ENCODE measurements at regions not wholly inside any gene's neighbourhood (a gene's known extent, or its start where the extent isn't known, plus 50 kb on each side); places are given as distances from the start of the nearest gene placed in this dataset.
"Not testable (repeated sequence)": the region's sequence is repeated elsewhere in the genome, so short reads cannot be mapped to it uniquely, and the experiment has no call there.

GRCh38 chr6:44010411-44011349 lies 116.6 kb downstream of the MRPL14 start:
- DNase-seq = no peak

DNA sequence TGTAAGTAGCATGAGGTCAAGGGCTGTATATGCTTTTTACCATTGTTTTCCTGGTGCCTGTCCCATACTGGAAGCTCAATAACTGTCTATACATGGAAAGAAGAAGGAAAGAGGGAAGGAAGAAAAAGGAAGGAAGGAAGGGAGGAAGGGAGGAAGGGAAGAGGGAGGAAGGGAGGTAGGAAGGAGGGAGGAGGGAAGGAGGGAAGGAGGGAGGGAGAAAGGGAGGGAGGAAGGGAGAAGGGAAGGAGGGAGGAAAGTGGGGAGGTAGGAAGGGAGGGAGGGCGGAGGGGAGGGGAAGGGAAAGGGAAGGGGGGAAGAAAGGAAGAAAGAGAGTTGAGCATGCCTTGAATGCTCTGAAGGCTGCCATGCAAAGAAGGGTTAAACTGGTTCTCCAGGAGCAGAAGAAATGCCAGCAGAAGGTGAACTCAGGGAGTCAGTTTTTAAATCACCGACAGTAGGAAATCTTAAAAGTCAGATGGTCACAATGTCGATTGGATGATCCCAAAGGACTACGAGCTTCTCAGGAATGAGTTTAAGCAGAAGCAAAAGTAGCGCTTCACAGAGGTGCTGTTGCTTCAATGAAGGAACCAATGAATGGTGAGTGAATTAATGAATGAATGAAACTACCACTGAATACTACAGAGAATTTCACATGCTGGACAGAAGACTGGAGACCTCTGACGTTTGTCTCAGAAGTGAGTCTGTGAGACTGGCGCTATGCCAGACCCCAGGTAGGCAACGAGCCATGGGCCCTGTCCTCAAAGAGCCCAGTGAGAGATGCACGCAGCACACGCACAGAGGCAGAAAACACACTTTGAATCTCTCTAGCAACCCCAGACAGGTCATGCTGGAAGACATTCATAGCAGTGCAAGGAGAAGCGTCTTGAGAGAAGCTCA lies 117.6 kb downstream of the MRPL14 start:
- DNase-seq = no peak

GRCh38 chr6:44008821-44009370 lies 118.4 kb downstream of the MRPL14 start:
- DNase-seq = no peak

DNA sequence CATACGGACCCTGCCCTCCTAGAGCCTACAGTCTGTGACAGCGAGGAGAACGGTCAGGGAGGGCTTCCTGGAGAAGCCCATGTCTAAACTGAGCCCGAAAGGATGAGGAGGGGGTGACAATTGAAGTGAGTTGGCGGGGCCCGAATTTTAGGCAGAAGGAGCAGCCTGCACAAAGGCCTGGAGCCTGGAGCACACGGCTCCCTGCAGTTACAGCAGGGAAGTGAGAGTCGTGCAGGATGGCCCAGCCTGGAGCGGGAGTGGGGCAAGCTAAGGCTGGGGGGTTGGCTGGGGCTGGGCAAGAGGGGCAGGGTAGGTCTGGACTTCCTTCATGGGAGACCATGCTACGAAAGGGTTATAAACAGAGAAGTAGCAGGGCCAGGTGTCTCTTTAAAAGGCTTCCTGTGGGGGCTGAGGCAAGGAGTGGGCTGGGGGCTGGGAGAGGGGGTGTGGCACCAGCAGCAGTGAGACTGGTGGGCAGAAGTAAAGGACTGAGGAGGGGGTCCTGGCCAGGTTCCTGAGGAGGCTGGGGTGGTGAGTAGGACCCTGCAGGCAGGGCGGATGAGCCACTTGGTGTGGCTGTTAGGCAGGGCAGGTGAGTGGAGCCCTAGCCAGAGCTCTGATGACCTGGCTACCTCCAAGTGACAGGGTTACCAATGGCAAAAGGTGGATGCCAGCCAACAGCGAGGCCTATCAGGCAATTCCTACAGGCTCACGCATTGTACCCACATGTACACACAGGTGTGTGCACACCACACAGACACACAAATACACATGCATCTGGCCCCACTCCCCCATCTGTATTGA lies 119.2 kb downstream of the MRPL14 start:
- DNase-seq = no peak

DNA sequence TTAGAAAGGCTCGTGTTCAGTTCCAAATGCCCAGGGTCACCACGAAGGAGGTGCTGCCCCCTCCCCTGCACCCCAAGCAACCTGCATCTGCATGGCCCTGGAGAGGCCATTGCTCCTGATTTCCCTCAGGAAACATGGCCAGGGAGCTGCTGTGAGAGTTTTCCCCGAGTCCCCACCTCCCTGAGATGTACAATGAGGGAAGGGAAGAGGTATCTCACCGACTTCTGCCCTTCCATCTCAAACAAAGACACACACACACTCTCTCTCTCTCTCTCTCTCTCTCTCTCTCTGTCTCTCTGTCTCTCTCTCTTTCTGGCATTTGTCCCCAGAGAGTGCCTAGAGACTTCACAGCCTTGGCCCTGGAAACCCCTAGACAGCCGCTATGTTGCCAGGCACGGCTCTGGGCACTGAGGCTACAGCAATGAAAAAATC lies 120.4 kb downstream of the MRPL14 start:
- no peak for DNase-seq

- DNase-seq = no peak
These were observed 121.0 kb downstream of the MRPL14 start for GRCh38 chr6:44006123-44006871.

DNA sequence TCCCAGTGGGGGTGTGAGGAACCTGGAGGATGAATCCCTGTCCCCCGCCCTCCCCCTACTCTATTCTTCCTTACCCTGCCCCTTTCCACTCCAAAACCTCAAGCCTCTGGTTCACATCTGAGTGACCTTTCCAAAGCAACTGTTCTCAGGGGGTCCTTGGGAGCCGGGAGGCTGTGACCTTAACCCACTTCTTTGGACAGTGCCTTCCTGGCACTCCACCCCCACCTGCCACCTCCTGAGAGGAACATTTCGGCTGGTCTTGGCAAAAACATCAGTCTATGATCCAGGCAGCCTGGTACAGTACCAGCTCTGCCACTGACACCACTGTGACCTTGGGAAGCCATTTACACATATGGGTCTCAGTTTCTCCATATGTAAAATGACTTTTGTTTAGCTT lies 121.7 kb downstream of the MRPL14 start:
- DNase-seq = no peak

- DNase-seq = no peak
These were observed 122.4 kb downstream of the MRPL14 start for GRCh38 chr6:44004625-44005506.

DNA sequence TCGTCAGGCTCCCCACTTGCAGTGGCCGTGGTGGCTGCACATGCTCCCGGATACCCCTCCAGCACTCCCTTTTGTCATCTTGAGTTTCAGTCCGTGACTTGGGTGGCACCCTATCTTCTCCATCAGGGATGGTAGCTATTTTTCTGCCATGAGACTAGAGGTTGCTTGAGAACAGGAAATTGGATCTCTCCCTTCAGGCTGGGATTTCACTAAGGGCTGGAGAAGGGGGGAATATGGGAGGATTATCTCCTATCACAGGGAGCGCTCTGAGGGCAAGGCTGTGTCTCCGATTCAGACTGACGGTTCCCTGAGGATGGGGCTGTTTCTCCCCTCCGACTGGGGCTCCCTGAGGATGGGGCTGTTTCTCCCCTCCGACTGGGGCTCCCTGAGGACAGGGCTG lies 123.1 kb downstream of the MRPL14 start:
- DNase-seq = no peak

DNA sequence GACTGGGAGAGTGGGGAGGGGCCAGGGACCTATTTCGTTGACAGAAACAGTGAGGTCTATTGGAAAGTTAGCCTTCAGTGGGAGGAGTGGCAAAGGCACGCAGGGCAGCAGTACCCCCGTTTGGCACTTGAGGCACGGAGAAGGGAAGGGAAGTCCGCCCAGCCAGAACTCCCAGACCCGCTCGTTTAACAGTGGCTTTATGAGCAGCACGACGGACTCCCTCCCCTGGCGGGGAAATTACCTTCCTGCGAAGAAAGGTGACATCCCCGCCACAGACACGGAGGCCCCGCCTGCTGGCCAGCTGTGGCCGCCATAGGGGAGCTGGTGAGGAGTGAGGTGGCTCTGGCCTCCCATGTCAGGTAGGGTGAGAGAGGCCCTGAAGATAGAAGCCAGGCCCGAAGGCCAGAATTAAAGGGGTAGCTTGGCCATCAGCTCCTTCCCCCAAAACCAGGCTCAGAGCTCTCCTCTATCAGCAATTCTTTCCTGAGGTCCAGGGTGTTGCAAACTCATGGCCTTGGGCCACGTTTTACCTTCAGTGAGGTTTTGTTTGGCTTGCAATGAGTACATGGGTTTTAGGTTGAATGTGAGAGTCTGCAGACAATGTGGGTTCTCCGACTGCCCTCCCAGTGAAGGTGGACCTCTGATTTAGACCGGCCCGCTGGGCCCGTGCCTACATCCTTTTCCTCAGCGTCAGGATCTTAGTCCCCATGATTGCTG lies 123.7 kb downstream of the MRPL14 start:
- DNase-seq = no peak

- DNase-seq = peak; percentile 58
These were observed 124.5 kb downstream of the MRPL14 start for GRCh38 chr6:44002593-44003344.

GRCh38 chr6:44002067-44002592 lies 125.1 kb downstream of the MRPL14 start:
- no peak for DNase-seq

DNA sequence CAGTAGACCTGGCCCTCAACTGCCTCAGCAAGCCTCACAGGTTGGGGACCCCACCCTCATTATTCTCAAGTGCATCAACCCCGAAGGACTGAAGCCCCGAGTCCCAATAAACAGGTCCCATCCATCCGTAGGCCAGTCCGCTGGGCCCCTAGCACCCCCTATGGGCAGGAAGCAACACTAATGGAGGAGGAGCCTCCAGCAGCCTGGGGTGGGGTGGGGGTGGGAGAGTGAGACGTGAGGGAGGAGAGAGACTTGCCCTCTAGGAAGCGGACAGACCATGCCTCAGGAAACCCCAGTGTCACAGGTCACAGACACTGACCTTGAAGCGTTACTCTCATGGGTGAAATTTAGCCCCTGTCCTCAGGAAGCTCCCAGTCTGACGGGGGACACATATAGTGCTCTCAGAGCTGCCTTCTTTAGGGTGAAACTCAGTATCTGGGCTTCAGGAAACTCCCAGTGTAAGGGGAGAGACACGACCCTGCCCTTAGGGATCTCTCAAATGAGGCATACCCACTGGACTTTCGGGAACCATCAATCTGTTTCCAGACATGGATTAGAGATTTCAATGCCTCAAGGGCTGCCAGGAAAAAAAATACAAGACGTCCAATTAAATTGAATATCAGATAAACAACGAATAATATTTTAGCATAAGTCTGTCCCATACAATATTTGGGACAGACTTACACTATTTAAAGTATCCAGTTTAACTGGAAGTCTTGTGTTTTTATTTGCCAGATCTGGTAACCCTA lies 125.8 kb downstream of the MRPL14 start:
- no peak for DNase-seq

DNA sequence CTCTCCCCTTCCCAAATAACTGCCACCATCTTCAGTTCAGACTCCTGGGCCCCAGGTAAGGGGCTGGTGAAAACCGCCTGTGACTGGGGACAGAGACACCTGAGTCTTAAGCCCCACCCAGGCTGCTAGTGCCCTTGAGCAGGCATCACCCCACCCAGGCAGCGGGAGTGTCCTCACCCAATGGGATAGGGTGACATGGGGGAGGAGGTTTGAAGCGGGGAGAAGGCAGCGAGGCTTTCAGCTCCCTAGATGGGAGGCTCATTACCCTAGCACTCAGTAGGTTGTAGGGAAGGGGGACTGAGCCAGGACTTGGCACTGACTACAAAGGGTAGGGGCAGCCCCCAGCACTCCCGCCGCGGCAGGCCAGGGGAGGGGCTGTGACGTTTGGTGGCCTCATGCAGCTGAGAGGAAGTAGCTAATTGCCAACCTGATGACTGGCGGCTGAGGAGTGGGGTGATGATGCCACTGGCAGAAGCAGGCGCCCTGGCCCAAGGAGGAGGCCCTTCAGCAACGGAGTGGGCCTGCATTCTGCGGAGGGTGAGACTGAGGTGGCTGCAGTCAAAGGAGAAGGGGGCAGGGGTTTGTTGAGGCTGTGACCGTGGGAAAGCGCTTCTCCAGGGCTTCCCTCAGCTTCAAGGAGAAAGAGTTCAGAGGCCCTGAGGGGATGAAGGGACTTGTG lies 126.9 kb downstream of the MRPL14 start:
- no peak for DNase-seq

DNA sequence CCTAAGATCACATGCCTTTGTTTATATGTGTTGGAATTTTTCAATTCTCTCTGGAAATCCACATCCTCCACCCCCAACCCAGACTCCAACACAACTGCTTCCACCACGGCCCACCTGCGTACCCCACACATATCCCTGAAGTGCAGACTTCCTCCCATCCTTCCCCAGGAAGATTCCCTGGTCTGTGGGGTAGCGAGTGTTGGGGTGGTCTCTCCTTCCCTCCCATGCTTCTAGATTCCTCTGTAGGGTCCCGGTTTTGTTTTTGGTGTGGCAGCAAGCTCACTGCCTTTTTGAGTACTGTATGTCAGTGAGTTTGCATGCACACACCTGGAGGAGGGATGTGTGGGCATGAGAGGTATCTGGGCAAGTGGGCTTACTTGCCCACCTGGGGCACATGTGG lies 127.6 kb downstream of the MRPL14 start:
- no peak for DNase-seq

- DNase-seq = not testable (repeated sequence)
These were observed 128.5 kb downstream of the MRPL14 start for GRCh38 chr6:43998592-43999243.

DNA sequence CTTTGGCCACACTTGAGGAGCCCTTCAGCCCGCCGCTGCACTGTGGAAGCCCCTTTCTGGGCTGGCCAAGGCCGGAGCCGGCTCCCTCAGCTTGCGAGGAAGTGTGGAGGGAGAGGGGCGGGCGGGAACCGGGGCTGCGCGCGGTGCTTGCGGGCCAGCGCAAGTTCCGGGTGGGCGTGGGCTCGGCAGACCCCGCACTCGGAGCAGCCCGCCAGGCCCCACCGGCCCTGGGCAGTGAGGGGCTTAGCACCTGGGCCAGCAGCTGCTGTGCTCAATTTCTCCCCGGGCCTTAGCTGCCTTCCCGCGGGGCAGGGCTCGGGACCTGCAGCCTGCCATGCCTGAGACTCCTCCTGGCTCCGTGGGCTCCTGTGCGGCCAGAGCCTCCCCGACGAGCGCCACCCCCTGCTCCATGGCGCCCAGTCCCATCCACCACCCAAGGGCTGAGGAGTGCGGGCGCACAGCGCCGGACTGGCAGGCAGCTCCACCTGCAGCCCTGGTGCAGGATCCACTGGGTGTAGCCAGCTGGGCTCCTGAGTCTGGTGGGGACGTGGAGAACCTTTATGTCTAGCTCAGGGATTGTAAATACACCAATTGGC lies 129.2 kb downstream of the MRPL14 start:
- not testable (repeated sequence) for DNase-seq
